Hepatocyte (in vitro differentiated cells): ENCODE measurements at regions not wholly inside any gene's neighbourhood (a gene's known extent, or its start where the extent isn't known, plus 50 kb on each side); places are given as distances from the start of the nearest gene placed in this dataset.

Source experiments
- DNase-seq: peaks from one replicate; pipeline ENCODE4 v3.0.0-alpha.2; 2016; ENCODE audit warnings: low spot score
- H2AFZ ChIP-seq: fragments of 200-600 bp; sonication (generic); 2 replicates; pipeline ENCODE4 v1.6.0; 2016; ENCODE audit warnings: antibody characterized with exemption, mild to moderate bottlenecking
- H3K27ac ChIP-seq: fragments of 200-600 bp; sonication (generic); 2 replicates; pipeline ENCODE4 v1.5.1; 2016; ENCODE audit warnings: mild to moderate bottlenecking
- H3K27me3 ChIP-seq: fragments of 200-600 bp; sonication (generic); 2 replicates; pipeline ENCODE4 v1.6.1; 2016
- H3K36me3 ChIP-seq: fragments of 200-600 bp; sonication (generic); replicated peaks from 2 replicates; pipeline ENCODE4 v1.5.1; 2016; ENCODE audit warnings: low read depth; ENCODE audit not compliant: insufficient read depth
- H3K4me1 ChIP-seq: fragments of 200-600 bp; sonication (generic); 2 replicates; pipeline ENCODE4 v1.5.1; 2016; ENCODE audit warnings: mild to moderate bottlenecking, moderate library complexity; ENCODE audit not compliant: insufficient read depth
- H3K4me2 ChIP-seq: fragments of 200-600 bp; sonication (generic); 2 replicates; pipeline ENCODE4 v1.6.0; 2016
- H3K4me3 ChIP-seq: fragments of 200-600 bp; sonication (generic); 2 replicates; pipeline ENCODE4 v1.5.1; 2016; ENCODE audit warnings: mild to moderate bottlenecking
- H3K79me2 ChIP-seq: fragments of 200-600 bp; sonication (generic); 2 replicates; pipeline ENCODE4 v1.6.0; 2017; ENCODE audit warnings: mild to moderate bottlenecking
- H3K9me2 ChIP-seq: fragments of 200-600 bp; sonication (generic); replicated peaks from 2 replicates; pipeline ENCODE4 v1.6.0; 2017; ENCODE audit warnings: mild to moderate bottlenecking; ENCODE audit not compliant: insufficient read depth
- H3K9me3 ChIP-seq: fragments of 200-600 bp; sonication (generic); 2 replicates; pipeline ENCODE4 v1.5.1; 2016; ENCODE audit warnings: low read depth, mild to moderate bottlenecking
- H4K20me1 ChIP-seq: fragments of 200-600 bp; sonication (generic); 2 replicates; pipeline ENCODE4 v1.6.0; 2016; ENCODE audit warnings: mild to moderate bottlenecking; ENCODE audit not compliant: insufficient read depth, poor library complexity, severe bottlenecking
- EZH2 ChIP-seq: fragments of 200-600 bp; sonication (generic); IDR thresholded peaks from 2 replicates; pipeline ENCODE4 v1.6.1; 2016; ENCODE audit warnings: antibody characterized with exemption, mild to moderate bottlenecking, borderline replicate concordance
- EZH2phosphoT487 ChIP-seq: fragments of 200-600 bp; sonication (generic); IDR thresholded peaks from one replicate; pipeline ENCODE4 v1.6.1; 2018; ENCODE audit warnings: antibody characterized with exemption, mild to moderate bottlenecking, low read depth, moderate library complexity; ENCODE audit not compliant: unreplicated experiment, severe bottlenecking
- WGBS: methylation state at CpG from one replicate; pipeline ENCODE4 v1.1.6; 2016; ENCODE audit warnings: low lambda C conversion rate; ENCODE audit errors: missing lambda C conversion rate; 5-methylcytosine and 5-hydroxymethylcytosine counted together
- TF ChIP-seq, protein P1 (sequence below): fragments of 200-600 bp; sonication (generic); IDR thresholded peaks from 2 replicates; pipeline ENCODE4 v1.5.1; 2016; ENCODE audit warnings: antibody characterized with exemption, mild to moderate bottlenecking; ENCODE audit not compliant: poor library complexity

DNA sequence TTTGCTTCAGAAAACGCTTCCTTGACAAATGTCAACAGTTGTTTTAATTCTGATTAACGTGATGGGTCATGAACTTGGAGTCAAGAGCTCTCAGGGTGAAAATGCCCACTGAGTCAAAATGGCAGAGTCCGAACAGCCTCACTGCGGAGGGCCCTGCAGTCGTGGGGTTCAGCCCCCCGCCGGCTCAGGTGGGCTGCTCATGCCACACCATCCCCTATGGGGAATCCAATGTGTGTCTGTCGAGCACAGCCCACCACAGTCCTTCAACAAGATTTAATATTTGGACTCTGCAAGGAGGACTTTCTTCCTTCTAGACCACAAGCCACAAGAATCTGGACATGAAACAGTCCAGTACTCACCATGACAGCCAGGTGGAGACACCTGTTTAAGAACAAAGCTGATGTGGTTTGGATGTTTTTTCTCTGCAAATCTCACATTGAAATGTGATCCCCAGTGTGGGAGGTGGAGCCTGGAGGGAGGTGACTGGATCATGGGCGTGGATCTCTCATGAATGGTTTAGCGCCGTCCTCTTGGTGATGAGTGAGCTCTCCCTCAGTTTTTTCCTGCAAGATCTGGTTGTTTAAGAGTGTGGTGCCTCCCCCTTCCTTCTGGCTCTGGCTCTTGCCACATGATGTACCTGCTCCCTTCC is 201.0 kb downstream of the NDUFA10 start:
- Histone ChIP-seq H3K4me3 (no peak overlapping the region), H2AFZ (no peak overlapping the region), H3K4me1 (no peaks in the 10 kb centered on the region), H3K9me2 (no peaks in the 10 kb centered on the region), H4K20me1 (no peaks in the 10 kb centered on the region), H3K9me3 (no peaks in the 10 kb centered on the region), H3K36me3 (no peaks in the 10 kb centered on the region), H3K27me3 (no peaks in the 10 kb centered on the region), H3K4me2 (no peak overlapping the region), H3K79me2 (no peaks in the 10 kb centered on the region), H3K27ac (no peak overlapping the region)
- 58% methylated on average over 11 of the region's 11 CpGs for WGBS
- DNase-seq, result peak; percentile 73
- TF ChIP-seq, protein P1, sequence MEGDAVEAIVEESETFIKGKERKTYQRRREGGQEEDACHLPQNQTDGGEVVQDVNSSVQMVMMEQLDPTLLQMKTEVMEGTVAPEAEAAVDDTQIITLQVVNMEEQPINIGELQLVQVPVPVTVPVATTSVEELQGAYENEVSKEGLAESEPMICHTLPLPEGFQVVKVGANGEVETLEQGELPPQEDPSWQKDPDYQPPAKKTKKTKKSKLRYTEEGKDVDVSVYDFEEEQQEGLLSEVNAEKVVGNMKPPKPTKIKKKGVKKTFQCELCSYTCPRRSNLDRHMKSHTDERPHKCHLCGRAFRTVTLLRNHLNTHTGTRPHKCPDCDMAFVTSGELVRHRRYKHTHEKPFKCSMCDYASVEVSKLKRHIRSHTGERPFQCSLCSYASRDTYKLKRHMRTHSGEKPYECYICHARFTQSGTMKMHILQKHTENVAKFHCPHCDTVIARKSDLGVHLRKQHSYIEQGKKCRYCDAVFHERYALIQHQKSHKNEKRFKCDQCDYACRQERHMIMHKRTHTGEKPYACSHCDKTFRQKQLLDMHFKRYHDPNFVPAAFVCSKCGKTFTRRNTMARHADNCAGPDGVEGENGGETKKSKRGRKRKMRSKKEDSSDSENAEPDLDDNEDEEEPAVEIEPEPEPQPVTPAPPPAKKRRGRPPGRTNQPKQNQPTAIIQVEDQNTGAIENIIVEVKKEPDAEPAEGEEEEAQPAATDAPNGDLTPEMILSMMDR, result peak; percentile 52
- no peak for TF ChIP-seq EZH2
- TF ChIP-seq EZH2phosphoT487, result no peak

DNA sequence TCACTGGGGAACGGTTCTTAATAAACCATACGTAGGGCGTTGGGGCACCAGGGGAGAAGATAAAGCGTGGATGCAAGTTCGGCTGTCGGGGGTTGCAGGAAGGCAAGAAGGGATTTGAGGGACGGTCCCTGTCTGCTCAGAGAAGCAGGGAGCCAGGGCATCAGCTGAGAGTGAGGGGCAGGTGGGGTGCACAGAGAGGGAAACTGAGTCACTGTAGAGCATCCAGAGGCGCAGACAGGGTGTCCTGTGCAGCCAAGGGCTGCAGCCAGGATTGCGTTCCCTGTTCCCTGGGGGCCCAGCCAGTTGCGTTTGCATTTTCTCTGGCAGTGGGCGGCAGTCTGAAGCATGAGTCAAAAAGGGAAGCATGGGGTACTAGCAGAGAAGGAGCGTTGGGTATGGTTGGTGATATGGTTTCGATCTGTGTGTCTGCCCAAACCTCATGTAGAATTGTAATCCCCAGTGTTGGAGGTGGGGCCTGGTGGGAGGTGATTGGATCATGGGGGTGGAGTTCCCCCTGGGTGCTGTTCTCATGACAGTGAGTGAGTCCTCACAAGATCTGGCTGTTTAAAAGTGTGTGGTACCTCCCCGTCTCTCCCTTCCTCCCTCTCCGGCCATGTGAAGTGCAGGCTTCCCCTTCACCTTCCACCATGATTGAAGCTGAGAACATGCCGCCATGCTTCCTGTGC is 202.9 kb downstream of the NDUFA10 start:
- no peaks in the 10 kb centered on the region for H3K4me1 ChIP-seq
- H3K27me3 ChIP-seq, result no peaks in the 10 kb centered on the region
- no peak for TF ChIP-seq EZH2phosphoT487
- TF ChIP-seq, protein P1, result no peak
- H3K27ac ChIP-seq, result no peak overlapping the region
- no peaks in the 10 kb centered on the region for H3K79me2 ChIP-seq
- DNase-seq, result no peak
- no peaks in the 10 kb centered on the region for H4K20me1 ChIP-seq
- H2AFZ ChIP-seq, result no peak overlapping the region
- no peaks in the 10 kb centered on the region for H3K9me3 ChIP-seq
- no peak overlapping the region for H3K4me2 ChIP-seq
- 88% methylated on average over 15 of the region's 16 CpGs for WGBS
- H3K36me3 ChIP-seq, result no peaks in the 10 kb centered on the region
- no peak overlapping the region for H3K4me3 ChIP-seq
- H3K9me2 ChIP-seq, result no peaks in the 10 kb centered on the region

DNA sequence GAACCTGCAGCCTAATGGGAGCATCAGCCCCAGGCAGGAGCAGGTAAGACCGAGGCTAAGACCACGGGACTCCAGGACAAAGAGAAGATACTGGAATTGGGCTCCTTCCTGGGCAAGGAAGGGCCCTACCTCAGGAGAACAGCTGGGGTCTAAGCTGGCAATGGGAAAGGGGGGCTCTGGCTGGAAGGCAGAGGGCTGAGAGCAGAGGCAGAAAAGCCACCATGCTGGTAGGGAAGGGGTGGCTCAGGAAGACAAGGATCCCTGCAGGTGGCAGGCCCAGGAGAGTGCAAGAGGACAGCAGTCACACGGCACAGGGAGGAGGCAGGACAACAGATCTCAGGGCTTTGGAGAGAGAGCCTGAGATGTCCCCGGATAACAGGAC is 203.5 kb downstream of the NDUFA10 start:
- no peak for TF ChIP-seq EZH2
- TF ChIP-seq, protein P1, result no peak
- H3K9me3 ChIP-seq, result no peaks in the 10 kb centered on the region
- H3K4me3 ChIP-seq, result no peak overlapping the region
- H3K36me3 ChIP-seq, result no peaks in the 10 kb centered on the region
- H3K79me2 ChIP-seq, result no peaks in the 10 kb centered on the region
- H3K9me2 ChIP-seq, result no peaks in the 10 kb centered on the region
- H3K4me2 ChIP-seq, result no peak overlapping the region
- H2AFZ ChIP-seq, result no peak overlapping the region
- no peak overlapping the region for H3K27ac ChIP-seq
- H4K20me1 ChIP-seq, result no peaks in the 10 kb centered on the region
- no peak for DNase-seq
- WGBS, result 87% methylated on average over 4 of the region's 4 CpGs
- no peaks in the 10 kb centered on the region for H3K27me3 ChIP-seq
- H3K4me1 ChIP-seq, result no peaks in the 10 kb centered on the region
